ENCODE measurements at regions not wholly inside any gene's neighbourhood (a gene's known extent, or its start where the extent isn't known, plus 50 kb on each side); places are given as distances from the start of the nearest gene placed in this dataset.
"Not testable (repeated sequence)": the region's sequence is repeated elsewhere in the genome, so short reads cannot be mapped to it uniquely, and the experiment has no call there.

DNA sequence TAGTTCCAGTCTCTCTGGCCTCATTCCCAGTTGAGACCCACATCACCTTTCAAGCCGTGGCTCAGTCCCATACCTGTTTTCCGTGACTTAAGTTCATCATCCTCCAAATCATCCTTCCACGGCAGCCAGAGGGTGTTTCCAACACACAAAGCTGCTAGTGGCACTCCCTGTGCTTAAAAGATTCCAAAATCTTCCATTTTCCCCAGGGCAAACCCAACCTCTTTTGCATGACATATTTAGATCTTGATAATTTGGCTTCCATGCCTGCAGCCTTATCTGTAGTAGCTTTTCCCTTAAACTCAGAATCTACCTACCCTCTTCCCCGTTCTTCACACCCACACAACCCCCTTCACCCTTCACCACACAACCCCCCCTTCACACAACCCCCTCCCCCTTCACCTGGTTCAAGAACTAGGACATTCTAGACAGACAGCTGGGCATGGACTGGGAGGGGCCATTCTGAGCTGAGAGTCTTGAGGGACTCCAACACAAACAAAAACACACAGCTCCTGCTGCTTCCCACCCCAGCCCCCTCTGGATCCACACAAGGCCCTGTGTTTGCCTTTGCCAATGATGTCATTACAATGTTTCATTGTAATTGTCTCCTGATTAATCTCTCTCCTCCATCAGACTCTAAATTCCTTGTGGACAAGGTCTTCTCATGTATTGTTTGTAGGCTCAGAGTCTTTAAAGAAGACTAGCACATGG, 268.2 kb downstream of the SH3GL2 start:
- no peak for DNase-seq (ENCODE audit: low read depth in 2 of 2)

DNA sequence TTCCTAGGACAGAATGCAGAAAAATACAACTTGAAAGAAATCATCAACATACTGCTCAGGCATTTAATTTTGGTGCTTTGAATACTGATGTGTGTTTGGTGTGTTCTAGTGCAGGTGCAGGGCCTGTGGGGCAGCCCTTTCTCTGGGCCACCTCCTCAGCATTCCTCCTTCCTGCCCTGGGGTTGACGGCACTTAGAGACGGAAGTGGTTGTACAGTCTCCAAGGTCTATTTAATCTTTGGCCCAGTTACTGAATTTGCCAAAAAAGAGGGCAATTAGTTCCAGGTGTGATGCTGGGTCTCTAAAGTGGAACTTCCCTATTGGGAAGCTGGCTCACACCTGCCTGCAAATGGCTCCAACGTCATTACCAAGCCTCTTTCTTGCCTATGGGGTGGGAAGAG, 269.0 kb downstream of the SH3GL2 start:
- no peak for DNase-seq (ENCODE audit: low read depth in 2 of 2)

- no peak for DNase-seq (ENCODE audit: low read depth in 2 of 2)
These were observed 273.2 kb downstream of the SH3GL2 start for GRCh38 chr9:17852108-17852507.

DNA sequence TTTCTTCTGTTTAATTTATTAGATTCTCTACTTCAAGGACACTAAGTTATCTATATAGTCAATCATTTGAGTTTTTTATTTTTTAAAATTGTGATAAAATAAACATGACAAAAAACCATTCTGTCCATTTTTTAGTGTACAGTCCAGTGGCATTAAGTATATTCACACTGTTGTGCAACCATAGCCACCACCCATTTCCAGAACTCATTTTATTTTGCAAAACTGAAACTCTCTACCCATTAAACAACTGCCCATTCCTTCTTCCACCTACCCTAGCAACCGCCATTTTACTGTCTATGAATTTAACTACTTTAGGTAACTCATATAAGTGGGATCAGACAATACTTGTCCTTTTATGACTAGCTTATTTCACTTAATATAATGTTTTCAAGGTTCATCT, 275.6 kb downstream of the SH3GL2 start:
- DNase-seq (ENCODE audit: low read depth in 2 of 2): no peak

- no peak for DNase-seq (ENCODE audit: low read depth in 2 of 2)
These were observed 278.1 kb downstream of the SH3GL2 start for GRCh38 chr9:17856995-17857394.

DNA sequence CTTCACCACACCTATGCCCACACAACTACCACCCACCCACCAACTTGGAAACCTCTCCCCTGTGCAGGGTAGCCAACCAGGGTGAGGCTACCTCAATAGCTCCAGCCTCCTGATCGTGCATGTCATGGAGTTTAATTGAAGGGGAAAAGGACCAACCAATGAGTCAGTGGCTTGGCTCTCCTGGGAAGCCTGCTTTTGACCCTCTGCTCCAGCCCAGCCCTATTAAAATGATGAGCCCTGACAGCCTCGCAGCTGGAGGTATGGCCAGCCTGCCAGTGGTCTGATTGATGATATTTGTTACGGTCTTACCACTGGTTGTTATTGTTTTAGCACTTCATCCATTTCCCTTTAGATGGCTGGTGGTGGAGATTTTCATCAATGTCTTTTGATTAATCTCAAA, 280.4 kb downstream of the SH3GL2 start:
- DNase-seq (ENCODE audit: low read depth in 2 of 2): no peak

GRCh38 chr9:17859987-17860386, 281.1 kb downstream of the SH3GL2 start:
- no peak for DNase-seq (ENCODE audit: low read depth in 2 of 2)

DNA sequence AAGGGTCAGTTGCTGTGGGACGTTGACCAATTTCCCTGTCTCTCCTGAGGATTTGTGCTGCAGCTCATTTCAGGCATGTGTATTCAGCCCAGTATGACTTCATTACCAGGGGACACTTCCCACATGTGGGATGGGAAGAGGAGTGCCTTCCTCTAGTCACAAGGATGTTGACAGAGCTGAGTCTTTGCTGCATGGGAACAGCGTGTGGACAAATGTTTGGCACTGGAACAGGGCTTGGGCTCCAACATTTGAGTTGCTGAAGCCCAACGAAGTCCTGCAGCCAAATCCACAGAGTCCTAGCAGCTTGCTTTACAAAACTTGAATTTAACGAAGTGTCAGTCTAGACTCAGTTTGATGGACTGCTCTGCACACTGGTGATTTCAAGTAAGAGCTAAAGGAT, 283.2 kb downstream of the SH3GL2 start:
- DNase-seq (ENCODE audit: low read depth in 2 of 2): no peak

- DNase-seq (ENCODE audit: low read depth in 2 of 2): no peak
These were observed 283.8 kb downstream of the SH3GL2 start for GRCh38 chr9:17862629-17863028.

GRCh38 chr9:17863213-17863883, 284.5 kb downstream of the SH3GL2 start:
- DNase-seq (ENCODE audit: low read depth in 2 of 2): no peak

DNA sequence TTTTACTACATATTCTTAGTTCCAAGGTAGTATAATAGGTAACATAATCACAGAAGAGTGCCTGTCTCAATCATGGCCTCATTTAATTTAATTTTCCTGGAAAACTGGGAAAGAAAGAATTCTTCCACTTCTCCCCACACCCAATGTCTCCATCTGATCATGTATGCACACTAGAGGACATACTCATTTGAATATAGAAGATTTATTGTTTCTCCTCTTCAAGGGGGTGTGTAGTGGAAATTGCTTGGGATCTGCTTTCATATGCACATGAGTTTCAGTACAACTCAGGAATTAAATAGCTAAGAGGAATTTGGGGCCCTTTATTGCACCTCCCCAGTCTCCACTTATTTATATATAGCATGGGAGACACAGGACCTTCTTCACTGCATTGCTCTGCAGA, 285.1 kb downstream of the SH3GL2 start:
- no peak for DNase-seq (ENCODE audit: low read depth in 2 of 2)

DNA sequence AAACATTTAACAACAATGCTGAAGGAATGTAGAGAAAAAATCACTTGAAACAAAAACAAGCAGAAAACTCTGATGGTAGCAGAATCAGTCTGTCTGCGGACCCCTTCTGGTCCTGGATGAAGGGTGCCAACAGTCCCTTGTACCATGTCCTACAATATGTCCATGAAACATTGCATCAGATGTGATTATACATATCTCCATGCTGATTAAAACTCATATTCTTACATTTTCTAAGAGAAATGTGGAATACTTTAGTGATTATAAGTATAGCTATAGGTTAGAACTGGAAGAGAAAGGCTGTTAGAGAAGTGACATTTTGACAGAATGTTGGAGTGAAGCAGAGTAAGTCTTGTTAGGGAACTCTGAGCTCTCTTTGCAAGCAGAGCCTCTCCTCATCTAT, 286.1 kb downstream of the SH3GL2 start:
- DNase-seq (ENCODE audit: low read depth in 2 of 2): no peak

DNA sequence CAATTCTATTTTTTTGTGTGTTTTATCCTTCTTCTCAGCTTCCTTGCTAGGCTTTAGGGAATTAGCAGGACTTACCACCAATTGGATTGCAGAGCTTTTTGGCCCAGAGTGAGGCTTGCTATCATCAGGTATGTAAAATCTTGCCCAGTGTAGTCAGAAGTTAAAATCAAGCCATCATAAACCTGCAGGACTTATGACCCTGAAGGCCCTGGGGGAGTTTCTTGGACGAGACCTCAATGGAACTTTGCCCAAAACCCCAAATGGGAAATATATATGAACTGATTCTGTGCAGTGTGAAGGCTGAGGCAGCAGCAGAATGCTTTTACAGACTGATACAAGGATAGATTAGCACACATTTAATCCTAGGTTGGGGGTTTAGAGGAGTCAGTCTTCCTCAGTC, 287.0 kb downstream of the SH3GL2 start:
- no peak for DNase-seq (ENCODE audit: low read depth in 2 of 2)

GRCh38 chr9:17870722-17871121, 291.9 kb downstream of the SH3GL2 start:
- DNase-seq (ENCODE audit: low read depth in 2 of 2): no peak

DNA sequence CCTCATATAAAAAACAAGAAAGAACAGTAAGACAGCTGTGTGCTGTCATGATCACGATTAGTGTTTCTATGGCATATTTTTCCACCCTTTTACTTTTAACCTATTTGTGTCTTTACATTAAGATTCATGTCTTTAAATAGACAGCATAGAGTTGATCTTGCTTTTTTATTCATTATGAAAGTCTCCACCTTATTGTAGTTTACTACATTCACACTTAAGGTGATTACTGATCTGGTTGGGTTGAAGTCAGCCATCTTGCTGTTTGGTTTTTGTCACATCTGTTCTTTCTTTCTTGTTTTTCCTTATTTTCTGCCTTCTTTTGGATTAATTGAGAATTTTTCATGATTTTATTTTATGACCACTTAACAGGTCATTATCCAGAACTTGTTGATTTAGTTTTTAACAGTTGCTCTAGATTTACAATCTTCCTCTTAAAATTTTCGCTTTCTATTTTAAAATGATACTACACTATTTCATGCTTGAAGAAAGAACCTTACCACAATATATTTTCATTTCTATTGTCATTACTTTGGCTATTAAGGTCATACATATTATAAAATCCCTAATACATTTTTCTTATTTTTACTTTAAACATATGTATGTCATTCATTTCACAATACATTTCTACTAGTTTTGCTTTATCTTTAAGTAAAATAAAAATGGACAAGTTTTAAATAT, 292.5 kb downstream of the SH3GL2 start:
- DNase-seq (ENCODE audit: low read depth in 2 of 2): no peak

GRCh38 chr9:17875886-17876285, 297.0 kb downstream of the SH3GL2 start:
- no peak for DNase-seq (ENCODE audit: low read depth in 2 of 2)

- DNase-seq (ENCODE audit: low read depth in 2 of 2): no peak
These were observed 297.8 kb downstream of the SH3GL2 start for GRCh38 chr9:17876687-17877086.

DNA sequence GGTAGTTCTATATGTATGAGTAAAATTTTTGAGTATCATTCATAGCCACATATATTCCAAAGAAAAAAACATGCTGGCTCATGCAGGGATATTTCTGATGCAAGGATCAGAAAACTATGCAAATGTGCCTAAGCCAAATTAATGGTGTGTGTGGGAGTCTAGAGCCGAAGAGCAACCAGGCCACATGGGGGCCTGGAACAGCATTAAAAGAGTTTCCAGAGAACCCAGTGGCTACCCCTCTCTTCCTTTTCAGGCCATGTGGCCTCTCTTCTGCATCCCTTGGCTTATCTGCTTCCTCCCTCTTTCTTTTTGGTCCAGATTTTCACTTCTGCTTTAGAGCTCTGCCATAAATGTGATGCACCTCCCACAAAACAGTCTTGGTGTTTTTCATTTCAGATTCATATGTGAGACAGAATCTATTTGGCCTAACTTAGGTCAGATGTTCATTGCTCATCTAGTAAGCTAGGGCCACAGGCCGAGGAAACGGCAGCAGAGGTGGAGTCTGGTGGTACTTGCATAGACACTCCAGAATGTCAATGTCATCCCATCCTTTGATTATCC, 300.0 kb downstream of the SH3GL2 start:
- DNase-seq (ENCODE audit: low read depth in 2 of 2): no peak

DNA sequence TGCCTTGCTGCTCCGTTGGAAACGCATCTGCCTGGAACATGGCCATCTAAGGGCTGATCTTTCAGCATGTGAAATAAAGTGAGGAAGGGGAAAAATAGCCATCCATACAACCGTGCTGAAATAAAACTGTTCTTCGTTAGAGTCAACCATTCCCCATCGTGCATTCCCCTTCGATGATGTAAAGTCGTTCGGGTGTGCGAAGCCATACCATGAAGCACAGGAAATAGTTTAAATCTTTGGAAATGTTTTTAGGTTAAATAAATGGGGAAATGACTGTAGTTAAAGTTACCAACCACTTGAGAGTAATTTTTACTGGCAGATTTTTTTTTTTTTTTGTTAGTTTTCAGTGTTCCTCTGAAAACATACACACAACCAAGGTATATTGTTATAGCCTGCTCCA, 302.5 kb downstream of the SH3GL2 start:
- no peak for DNase-seq (ENCODE audit: low read depth in 2 of 2)

- no peak for DNase-seq (ENCODE audit: low read depth in 2 of 2)
These were observed 304.1 kb downstream of the SH3GL2 start for GRCh38 chr9:17882688-17883594.

- DNase-seq (ENCODE audit: low read depth in 2 of 2): no peak
These were observed 309.2 kb downstream of the SH3GL2 start for GRCh38 chr9:17888066-17888465.

DNA sequence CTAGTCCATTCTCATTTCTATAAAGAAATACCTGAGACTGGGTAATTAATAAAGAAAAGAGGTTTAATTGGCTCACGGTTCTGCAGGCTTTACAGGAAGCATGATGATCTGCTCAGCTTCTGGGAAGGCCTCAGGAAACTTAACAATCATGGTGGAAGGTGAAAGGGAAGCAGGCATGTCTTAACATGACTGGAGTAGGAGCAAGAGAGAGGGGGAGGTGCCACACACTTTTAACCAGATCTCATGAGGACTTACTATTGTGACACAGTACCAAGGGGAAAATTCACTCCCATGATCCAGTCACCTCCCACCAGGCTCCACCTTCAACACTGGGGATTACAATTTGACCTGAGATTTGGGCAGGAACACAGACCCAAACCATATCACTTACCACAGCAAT, 310.1 kb downstream of the SH3GL2 start:
- not testable (repeated sequence) for DNase-seq (ENCODE audit: low read depth in 2 of 2)
